Endothelial cell of umbilical vein (primary cell): ENCODE measurements at regions not wholly inside any gene's neighbourhood (a gene's known extent, or its start where the extent isn't known, plus 50 kb on each side); places are given as distances from the start of the nearest gene placed in this dataset.

Experiments used
- BruUV-seq: library from RNA; stranded (reverse); fragments of 400-500 nt; replicated peaks from 2 replicates; lab custom pipeline; 2021; lab: Mats Ljungman, UMichigan
- CTCF ChIA-PET: fragments of 300-600, 350-600 bp; sonication (Branson Sonifier 250); formaldehyde crosslinking; loops from one replicate; lab custom pipeline; 2021; ENCODE audit warnings: antibody characterized with exemption, inconsistent platforms; lab: Charles Lee
- POLR2A ChIA-PET: fragments of 300-600, 350-600 bp; sonication (Branson Sonifier 250); formaldehyde crosslinking; loops from one replicate; lab custom pipeline; 2021; ENCODE audit warnings: antibody characterized with exemption, inconsistent platforms; lab: Charles Lee
- DNase-seq: peaks from one replicate; pipeline ENCODE4 v3.0.0-alpha.2; 2011; ENCODE audit warnings: low read depth, low spot score
- FAIRE-seq: peaks from 2 replicates; lab custom pipeline; 2011; peaks lifted over from hg19 to GRCh38; lab: Jason Lieb, UNC
- H2AFZ ChIP-seq: 2 replicates; pipeline ENCODE4 v1.6.0; 2012; ENCODE audit warnings: low read depth, low read length, control low read depth, inconsistent platforms
- H3K27ac ChIP-seq: 2 replicates; pipeline ENCODE4 v1.5.1; 2011; ENCODE audit warnings: low read depth, mild to moderate bottlenecking, control low read depth, low read length, moderate library complexity; ENCODE audit not compliant: insufficient read depth
- H3K27me3 ChIP-seq, 2 experiments: 2 replicates each; pipeline versions ENCODE4 v1.6.0 to v1.6.1; 2011; ENCODE audit warnings: low read length in 2 of 2, mixed read lengths in 1 of 2; ENCODE audit not compliant: control insufficient read depth in 2 of 2, insufficient read depth in 2 of 2
- H3K36me3 ChIP-seq, 2 experiments: 2 replicates in 1 of 2; 3 replicates in 1 of 2; pipeline ENCODE4 v1.5.1; 2011; ENCODE audit warnings: low read length in 2 of 2, mild to moderate bottlenecking in 1 of 2, moderate library complexity in 1 of 2; ENCODE audit not compliant: control insufficient read depth in 2 of 2, insufficient read depth in 2 of 2; ENCODE audit errors: extremely low read depth in 1 of 2
- H3K4me1 ChIP-seq: 3 replicates; pipeline ENCODE4 v1.5.1; 2011; ENCODE audit warnings: mild to moderate bottlenecking, low read length; ENCODE audit not compliant: control insufficient read depth, insufficient read depth; ENCODE audit errors: extremely low read depth
- H3K4me2 ChIP-seq: 2 replicates; pipeline ENCODE4 v1.6.1; 2011; ENCODE audit warnings: low read length, control low read depth, mixed read lengths; ENCODE audit not compliant: insufficient read depth
- H3K4me3 ChIP-seq, 3 experiments: fragments of 200-600 bp in 1 of 3; sonication (generic), shearing (Covaris generic) in 1 of 3; replicated peaks in 1 of 3; 2 replicates each; pipeline ENCODE4 v1.5.1; 2011 to 2016; ENCODE audit warnings: control low read depth in 3 of 3, low read length in 3 of 3, mild to moderate bottlenecking in 2 of 3, inconsistent platforms in 1 of 3, low read depth in 1 of 3, moderate library complexity in 1 of 3; ENCODE audit not compliant: insufficient read depth in 1 of 3
- H3K79me2 ChIP-seq: 2 replicates; pipeline ENCODE4 v1.6.0; 2012; ENCODE audit warnings: low read length, inconsistent platforms; ENCODE audit not compliant: control insufficient read depth, insufficient read depth
- H3K9ac ChIP-seq: replicated peaks from 2 replicates; pipeline ENCODE3; 2011; ENCODE audit warnings: low read length, control low read depth; ENCODE audit not compliant: insufficient read depth; ENCODE audit errors: extremely low read depth
- H3K9me1 ChIP-seq: replicated peaks from 3 replicates; pipeline ENCODE4 v1.6.0; 2011; ENCODE audit warnings: mild to moderate bottlenecking, low read length; ENCODE audit not compliant: control insufficient read depth, insufficient read depth; ENCODE audit errors: extremely low read depth
- H3K9me3 ChIP-seq: replicated peaks from 2 replicates; pipeline ENCODE4 v1.5.1; 2012; ENCODE audit warnings: low read length, inconsistent platforms; ENCODE audit not compliant: control insufficient read depth, insufficient read depth
- H4K20me1 ChIP-seq: replicated peaks from 2 replicates; pipeline ENCODE3; 2011; ENCODE audit warnings: mild to moderate bottlenecking, low read length; ENCODE audit not compliant: control insufficient read depth, insufficient read depth; ENCODE audit errors: extremely low read depth
- EZH2 ChIP-seq: IDR thresholded peaks from 2 replicates; pipeline ENCODE4 v1.6.1; 2012; ENCODE audit warnings: borderline replicate concordance, low read depth, mild to moderate bottlenecking, moderate library complexity, low read length, inconsistent platforms; ENCODE audit not compliant: severe bottlenecking
- FOS ChIP-seq: IDR thresholded peaks from 2 replicates; pipeline ENCODE4 v1.6.1; 2011; ENCODE audit warnings: mild to moderate bottlenecking, low read length, moderate library complexity, borderline replicate concordance; ENCODE audit not compliant: insufficient read depth
- GATA2 ChIP-seq: IDR thresholded peaks from 2 replicates; pipeline ENCODE4 v1.7.0; 2011; ENCODE audit warnings: low read depth, mild to moderate bottlenecking, moderate library complexity, mixed read lengths, low read length; ENCODE audit not compliant: insufficient read length, insufficient read depth
- JUN ChIP-seq: IDR thresholded peaks from 2 replicates; pipeline ENCODE4 v1.6.1; 2011; ENCODE audit warnings: borderline replicate concordance, low read depth; ENCODE audit not compliant: insufficient read length, insufficient read depth
- MYC ChIP-seq: IDR thresholded peaks from one replicate; pipeline ENCODE4 v1.6.1; 2011; ENCODE audit warnings: mild to moderate bottlenecking, low read depth, low read length
- POLR2A ChIP-seq: IDR thresholded peaks from 2 replicates; pipeline ENCODE4 v1.6.1; 2012; ENCODE audit warnings: low read depth, mild to moderate bottlenecking, control low read depth, low read length
- POLR2AphosphoS5 ChIP-seq: IDR thresholded peaks from 2 replicates; pipeline ENCODE4 v1.6.1; 2012; ENCODE audit warnings: low read depth, mild to moderate bottlenecking, control low read depth, low read length, moderate library complexity; ENCODE audit not compliant: insufficient read depth
- dilution Hi-C: fragments of 300-500 bp; cut with MboI; formaldehyde crosslinking; loops from one replicate; pipeline ENCODE4 v1.15.0; 2019; ENCODE audit warnings: low sequenced_read_pairs; ENCODE audit not compliant: extremely low pct_ligation_motif_present
- intact Hi-C: fragments of 100-400 bp; cut with micrococcal nuclease; formaldehyde crosslinking; loops from one replicate; pipeline ENCODE4 v1.10.0; 2022
- TF ChIP-seq, protein P1 (sequence below), 2 donors: IDR thresholded peaks; 1 replicate in 1 of 2; 2 replicates in 1 of 2; pipeline ENCODE4 v1.5.1; 2011; ENCODE audit warnings: low read length in 2 of 2, mild to moderate bottlenecking in 2 of 2, moderate library complexity in 2 of 2, control low read depth in 1 of 2, inconsistent platforms in 1 of 2, low read depth in 1 of 2; ENCODE audit not compliant: insufficient read depth in 1 of 2; ENCODE audit errors: extremely low read depth in 1 of 2
- TF ChIP-seq, protein P2 (sequence below): IDR thresholded peaks from 2 replicates; pipeline ENCODE4 v1.6.1; 2011; ENCODE audit not compliant: insufficient read depth, insufficient read length

DNA sequence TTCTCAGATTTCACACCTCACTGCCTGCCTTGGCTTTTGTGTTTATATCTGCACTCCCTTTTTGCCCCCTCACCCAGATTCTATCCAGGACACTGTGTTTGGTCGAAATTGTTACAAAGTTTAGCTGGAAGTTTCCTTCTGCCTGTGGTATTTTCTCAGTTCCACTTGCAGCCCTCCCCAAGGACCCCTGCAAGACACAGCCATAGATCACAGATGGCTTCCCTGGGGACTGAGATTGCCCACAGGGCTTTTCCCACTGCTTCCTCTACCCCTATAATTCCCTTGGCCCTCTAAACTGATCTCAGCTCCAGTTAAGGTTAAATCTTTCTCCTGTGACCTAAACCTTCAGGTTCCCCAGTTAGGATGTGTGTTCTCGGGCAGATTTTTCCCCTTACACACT lies 146.1 kb upstream of the C11orf87 start:
- H3K9me3 ChIP-seq: no peaks in the 10 kb centered on the region
- H2AFZ ChIP-seq: no peak overlapping the region
- TF ChIP-seq, protein P1, sequence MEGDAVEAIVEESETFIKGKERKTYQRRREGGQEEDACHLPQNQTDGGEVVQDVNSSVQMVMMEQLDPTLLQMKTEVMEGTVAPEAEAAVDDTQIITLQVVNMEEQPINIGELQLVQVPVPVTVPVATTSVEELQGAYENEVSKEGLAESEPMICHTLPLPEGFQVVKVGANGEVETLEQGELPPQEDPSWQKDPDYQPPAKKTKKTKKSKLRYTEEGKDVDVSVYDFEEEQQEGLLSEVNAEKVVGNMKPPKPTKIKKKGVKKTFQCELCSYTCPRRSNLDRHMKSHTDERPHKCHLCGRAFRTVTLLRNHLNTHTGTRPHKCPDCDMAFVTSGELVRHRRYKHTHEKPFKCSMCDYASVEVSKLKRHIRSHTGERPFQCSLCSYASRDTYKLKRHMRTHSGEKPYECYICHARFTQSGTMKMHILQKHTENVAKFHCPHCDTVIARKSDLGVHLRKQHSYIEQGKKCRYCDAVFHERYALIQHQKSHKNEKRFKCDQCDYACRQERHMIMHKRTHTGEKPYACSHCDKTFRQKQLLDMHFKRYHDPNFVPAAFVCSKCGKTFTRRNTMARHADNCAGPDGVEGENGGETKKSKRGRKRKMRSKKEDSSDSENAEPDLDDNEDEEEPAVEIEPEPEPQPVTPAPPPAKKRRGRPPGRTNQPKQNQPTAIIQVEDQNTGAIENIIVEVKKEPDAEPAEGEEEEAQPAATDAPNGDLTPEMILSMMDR (IDR thresholded peaks at IDR 0.05; ENCODE audit: extremely low read depth in 1 of 2, insufficient read depth in 1 of 2, low read depth in 1 of 2, low read length in 2 of 2): no peak
- TF ChIP-seq FOS: no peak
- TF ChIP-seq JUN: no peak
- no peak for TF ChIP-seq MYC
- no peak for TF ChIP-seq EZH2
- no peak for TF ChIP-seq GATA2
- no peak for TF ChIP-seq POLR2A
- TF ChIP-seq, protein P2, sequence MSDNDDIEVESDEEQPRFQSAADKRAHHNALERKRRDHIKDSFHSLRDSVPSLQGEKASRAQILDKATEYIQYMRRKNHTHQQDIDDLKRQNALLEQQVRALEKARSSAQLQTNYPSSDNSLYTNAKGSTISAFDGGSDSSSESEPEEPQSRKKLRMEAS: no peak
- no peak for TF ChIP-seq POLR2AphosphoS5
- DNase-seq: no peak
- BruUV-seq: no TSS peak
- H3K79me2 ChIP-seq: no peaks in the 10 kb centered on the region
- no peaks in the 10 kb centered on the region for H3K9me1 ChIP-seq
- no peaks in the 10 kb centered on the region for H3K27me3 ChIP-seq
- H3K36me3 ChIP-seq: no peaks in the 10 kb centered on the region
- H3K4me3 ChIP-seq: no peak overlapping the region
- intact Hi-C loops (no loop called here), dilution Hi-C loops (no loop called here)
- H3K9ac ChIP-seq: no peak overlapping the region
- H3K27ac ChIP-seq: no peak overlapping the region
- FAIRE-seq: no peak
- no peaks in the 10 kb centered on the region for H4K20me1 ChIP-seq
- CTCF ChIA-PET: no interaction called here
- POLR2A ChIA-PET: no interaction called here
- no peaks in the 10 kb centered on the region for H3K4me1 ChIP-seq
- H3K4me2 ChIP-seq: no peak overlapping the region
